Activated T-cell treated with anti-CD3 and anti-CD28 coated beads, Interleukin-2, amount 50 U/mL, for 48 hours (primary cell): ENCODE measurements at regions not wholly inside any gene's neighbourhood (a gene's known extent, or its start where the extent isn't known, plus 50 kb on each side); places are given as distances from the start of the nearest gene placed in this dataset.
"Not testable (repeated sequence)": the region's sequence is repeated elsewhere in the genome, so short reads cannot be mapped to it uniquely, and the experiment has no call there.

Experiments used
- DNase-seq, 2 experiments: peaks; one replicate each; pipeline ENCODE4 v3.0.0-alpha.2; 2020

- DNase-seq = no peak
Observed at GRCh38 chr21:28391938-28392849, 600.5 kb downstream of the LTN1 start.

- no peak for DNase-seq
Observed at GRCh38 chr21:28387220-28387619, 605.5 kb downstream of the LTN1 start.

- DNase-seq = no peak
Observed at GRCh38 chr21:28385845-28386244, 606.8 kb downstream of the LTN1 start.

- not testable (repeated sequence) for DNase-seq
Observed at GRCh38 chr21:28381000-28381745, 611.5 kb downstream of the LTN1 start.

GRCh38 chr21:28380241-28380640 lies 612.4 kb downstream of the LTN1 start:
- DNase-seq = no peak

GRCh38 chr21:28378026-28378425 lies 614.7 kb downstream of the LTN1 start:
- no peak for DNase-seq

GRCh38 chr21:28375708-28376385 lies 616.8 kb downstream of the LTN1 start:
- no peak for DNase-seq

- DNase-seq = no peak
Observed at GRCh38 chr21:28374881-28375280, 617.8 kb downstream of the LTN1 start.

- DNase-seq = no peak
Observed at GRCh38 chr21:28371713-28372112, 621.0 kb downstream of the LTN1 start.

GRCh38 chr21:28359300-28359699 lies 633.4 kb downstream of the LTN1 start:
- no peak for DNase-seq

- no peak for DNase-seq
Observed at GRCh38 chr21:28358702-28359101, 634.0 kb downstream of the LTN1 start.

- DNase-seq = no peak
Observed at GRCh38 chr21:28358170-28358569, 634.5 kb downstream of the LTN1 start.

- no peak for DNase-seq
Observed at GRCh38 chr21:28357743-28358142, 634.9 kb downstream of the LTN1 start.

GRCh38 chr21:28356422-28356821 lies 636.3 kb downstream of the LTN1 start:
- DNase-seq = no peak

- DNase-seq = no peak
Observed at GRCh38 chr21:28345934-28346333, 646.7 kb downstream of the LTN1 start.

GRCh38 chr21:28344985-28345384 lies 647.7 kb downstream of the LTN1 start:
- DNase-seq = no peak

GRCh38 chr21:28342212-28342810 lies 650.4 kb downstream of the LTN1 start:
- no peak for DNase-seq

GRCh38 chr21:28339403-28339802 lies 653.3 kb downstream of the LTN1 start:
- DNase-seq = no peak

GRCh38 chr21:28338701-28339305 lies 653.9 kb downstream of the LTN1 start:
- DNase-seq = no peak

- DNase-seq = no peak
Observed at GRCh38 chr21:28337315-28337714, 655.4 kb downstream of the LTN1 start.

- no peak for DNase-seq
Observed at GRCh38 chr21:28336314-28336713, 656.4 kb downstream of the LTN1 start.

GRCh38 chr21:28334407-28334806 lies 658.3 kb downstream of the LTN1 start:
- DNase-seq = no peak
